Fibroblast of lung (primary cell): ENCODE measurements at regions not wholly inside any gene's neighbourhood (a gene's known extent, or its start where the extent isn't known, plus 50 kb on each side); places are given as distances from the start of the nearest gene placed in this dataset.

ENCODE experiments used
- DNase-seq, 2 donors: peaks; one replicate each; pipeline versions ENCODE4 v3.0.0 to v3.0.0-alpha.2; 2010; ENCODE audit warnings: low read depth in 2 of 2
- H2AFZ ChIP-seq: 2 replicates; pipeline ENCODE4 v1.5.1; 2012; ENCODE audit warnings: low read length, control low read depth, inconsistent platforms
- H3K27ac ChIP-seq: 2 replicates; pipeline ENCODE4 v1.5.1; 2011; ENCODE audit warnings: low read length, control low read depth; ENCODE audit not compliant: insufficient read depth
- H3K27me3 ChIP-seq: 2 replicates; pipeline ENCODE4 v1.5.1; 2011; ENCODE audit warnings: mild to moderate bottlenecking, low read length; ENCODE audit not compliant: control insufficient read depth, insufficient read depth
- H3K36me3 ChIP-seq: 2 replicates; pipeline ENCODE4 v1.5.1; 2011; ENCODE audit warnings: low read length; ENCODE audit not compliant: control insufficient read depth, insufficient read depth
- H3K4me1 ChIP-seq: 2 replicates; pipeline ENCODE4 v1.5.1; 2011; ENCODE audit warnings: low read length; ENCODE audit not compliant: control insufficient read depth, insufficient read depth; ENCODE audit errors: extremely low read depth
- H3K4me2 ChIP-seq: 2 replicates; pipeline ENCODE4 v1.5.1; 2011; ENCODE audit warnings: low read length, control low read depth; ENCODE audit not compliant: insufficient read depth; ENCODE audit errors: extremely low read depth
- H3K4me3 ChIP-seq, 4 experiments: fragments of 200-600 bp in 1 of 4; sonication (generic) in 1 of 4; replicated peaks in 1 of 4; 2 replicates each; pipeline ENCODE4 v1.5.1; 2011 to 2016; ENCODE audit warnings: low read length in 4 of 4, low read depth in 3 of 4, mild to moderate bottlenecking in 3 of 4, control low read depth in 2 of 4, inconsistent platforms in 1 of 4, mixed read lengths in 1 of 4; ENCODE audit not compliant: insufficient read depth in 1 of 4; ENCODE audit errors: control extremely low read depth in 1 of 4
- H3K79me2 ChIP-seq: 2 replicates; pipeline ENCODE4 v1.5.1; 2012; ENCODE audit warnings: mild to moderate bottlenecking, low read length, inconsistent platforms; ENCODE audit not compliant: control insufficient read depth, insufficient read depth
- H3K9ac ChIP-seq: 2 replicates; pipeline ENCODE4 v1.5.1; 2011; ENCODE audit warnings: mild to moderate bottlenecking, low read length, control low read depth; ENCODE audit not compliant: insufficient read depth
- H3K9me3 ChIP-seq: 2 replicates; pipeline ENCODE4 v1.5.1; 2012; ENCODE audit warnings: low read depth, low read length; ENCODE audit not compliant: control insufficient read depth, insufficient read depth
- H4K20me1 ChIP-seq: 2 replicates; pipeline ENCODE4 v1.5.1; 2011; ENCODE audit warnings: low read length; ENCODE audit not compliant: control insufficient read depth, insufficient read depth; ENCODE audit errors: extremely low read depth
- CTCF ChIP-seq, 2 donors: IDR thresholded peaks in 1 of 2; conservative IDR thresholded peaks in 1 of 2; 1 replicate in 1 of 2; 2 replicates in 1 of 2; pipeline ENCODE4 v1.5.1; 2011 to 2012; ENCODE audit warnings: low read length in 2 of 2, control low read depth in 1 of 2, inconsistent platforms in 1 of 2, low read depth in 1 of 2, mild to moderate bottlenecking in 1 of 2
- EZH2 ChIP-seq: IDR thresholded peaks from 2 replicates; pipeline ENCODE4 v1.5.1; 2012; ENCODE audit warnings: low read length, control low read depth, mild to moderate bottlenecking; ENCODE audit errors: missing control alignments

DNA sequence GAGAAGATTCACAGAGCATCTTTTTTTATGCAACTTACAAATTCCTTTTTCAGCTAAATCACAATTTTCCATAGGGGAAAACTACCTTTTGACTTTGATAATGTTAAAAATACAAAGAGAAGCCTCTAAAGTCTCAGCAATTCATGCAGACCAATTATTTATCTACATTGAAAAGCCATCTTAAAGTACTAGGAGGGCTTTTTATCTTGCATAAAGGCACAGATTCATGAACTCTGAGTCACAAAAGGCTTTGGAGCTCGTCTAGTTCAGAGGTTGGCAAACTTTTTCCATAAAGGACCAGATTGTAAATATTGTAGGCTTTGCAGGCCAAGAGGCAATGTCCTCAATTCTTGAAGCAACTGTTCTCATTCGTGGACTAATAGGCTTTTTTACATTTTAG lies 210.4 kb upstream of the HDX start:
- no peak overlapping the region for H3K4me3 ChIP-seq

GRCh38 chrX:84715315-84715714 lies 213.1 kb upstream of the HDX start:
- no peak for DNase-seq
- H3K9me3 ChIP-seq, result no peaks in the 10 kb centered on the region
- no peak for TF ChIP-seq CTCF (conservative IDR thresholded peaks at IDR 0.05 in 1 of 2, IDR thresholded peaks at IDR 0.05 in 1 of 2; ENCODE audit: low read depth in 1 of 2, low read length in 2 of 2)
- TF ChIP-seq EZH2, result no peak

More for the DNA sequence above, 210.4 kb upstream of the HDX start:
- Histone ChIP-seq H3K27ac (no peak overlapping the region), H2AFZ (no peak overlapping the region), H3K4me1 (no peaks in the 10 kb centered on the region), H3K4me2 (no peak overlapping the region), H3K27me3 (no peaks in the 10 kb centered on the region), H3K79me2 (no peaks in the 10 kb centered on the region), H3K36me3 (no peaks in the 10 kb centered on the region), H4K20me1 (no peaks in the 10 kb centered on the region), H3K9me3 (no peaks in the 10 kb centered on the region), H3K9ac (no peak overlapping the region)
- TF ChIP-seq EZH2, result no peak
- no peak for TF ChIP-seq CTCF (conservative IDR thresholded peaks at IDR 0.05 in 1 of 2, IDR thresholded peaks at IDR 0.05 in 1 of 2; ENCODE audit: low read depth in 1 of 2, low read length in 2 of 2)
- no peak for DNase-seq

DNA sequence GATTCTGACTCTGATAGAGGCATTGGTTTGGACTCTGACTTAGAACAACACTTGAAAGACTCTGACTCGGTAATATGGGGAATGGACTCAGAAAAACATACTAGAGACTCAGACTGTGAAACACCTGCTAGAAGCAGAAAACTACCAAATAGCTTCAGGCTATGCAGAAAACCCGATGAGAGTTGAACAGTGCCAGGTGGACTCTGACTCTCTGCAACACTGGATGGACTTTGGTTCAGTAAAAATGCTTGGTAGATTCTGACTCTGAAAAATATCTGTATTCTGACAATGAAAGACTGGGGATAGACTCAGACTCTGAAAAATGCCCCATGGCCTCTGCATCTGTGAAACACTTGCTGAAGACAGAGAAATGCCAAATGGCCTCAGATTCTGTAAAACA lies 215.1 kb upstream of the HDX start:
- Histone ChIP-seq H4K20me1 (no peaks in the 10 kb centered on the region), H3K79me2 (no peaks in the 10 kb centered on the region), H3K4me2 (no peak overlapping the region), H2AFZ (no peak overlapping the region), H3K4me1 (no peaks in the 10 kb centered on the region), H3K4me3 (no peak overlapping the region), H3K27ac (no peak overlapping the region), H3K9me3 (no peaks in the 10 kb centered on the region), H3K9ac (no peak overlapping the region), H3K27me3 (no peaks in the 10 kb centered on the region), H3K36me3 (no peaks in the 10 kb centered on the region)
- DNase-seq, result no peak
- TF ChIP-seq EZH2 (no peak), CTCF (conservative IDR thresholded peaks at IDR 0.05 in 1 of 2, IDR thresholded peaks at IDR 0.05 in 1 of 2; ENCODE audit: low read depth in 1 of 2, low read length in 2 of 2) (no peak)

More at GRCh38 chrX:84715315-84715714, 213.1 kb upstream of the HDX start:
- H3K4me1 ChIP-seq, result no peaks in the 10 kb centered on the region
- H3K79me2 ChIP-seq, result no peaks in the 10 kb centered on the region
- no peak overlapping the region for H3K4me2 ChIP-seq
- H2AFZ ChIP-seq, result no peak overlapping the region
- no peak overlapping the region for H3K27ac ChIP-seq
- H4K20me1 ChIP-seq, result no peaks in the 10 kb centered on the region
- H3K36me3 ChIP-seq, result no peaks in the 10 kb centered on the region
- H3K27me3 ChIP-seq, result no peaks in the 10 kb centered on the region
- H3K4me3 ChIP-seq, result no peak overlapping the region
- no peak overlapping the region for H3K9ac ChIP-seq
